K562 (cell line): ENCODE measurements at regions not wholly inside any gene's neighbourhood (a gene's known extent, or its start where the extent isn't known, plus 50 kb on each side); places are given as distances from the start of the nearest gene placed in this dataset.

Experiments
- ATAC-seq: fragments of 200-7000 bp; cut with Tn5 transposase; 3 replicates; pipeline ENCODE4 v1.9.1; 2020; ENCODE audit warnings: moderate library complexity
- BruUV-seq: library from RNA; stranded (reverse); fragments of 400-500 nt; replicated peaks from 2 replicates; lab custom pipeline; 2021; lab: Mats Ljungman, UMichigan
- CTCF ChIA-PET: fragments of 300-600 bp; formaldehyde crosslinking; extraction: SDS; loops from one replicate; lab custom pipeline; 2021; ENCODE audit warnings: low intra/inter-chr PET ratio; lab: Yijun Ruan, JAX
- POLR2A ChIA-PET: fragments of 300-600, 350-650 bp; sonication (Branson Sonifier 250); formaldehyde crosslinking; extraction: SDS; loops from one replicate; lab custom pipeline; 2021; ENCODE audit warnings: antibody characterized with exemption, inconsistent platforms; lab: Yijun Ruan, JAX
- DNase-seq, 4 experiments: peaks; one replicate each; pipeline versions ENCODE4 v3.0.0 to v3.0.0-alpha.2; 2011 to 2018; ENCODE audit warnings: low spot score in 3 of 4, mixed read lengths in 3 of 4; ENCODE audit errors: extremely low read depth in 1 of 4
- FAIRE-seq: peaks from 2 replicates; lab custom pipeline; 2011; peaks lifted over from hg19 to GRCh38; lab: Jason Lieb, UNC
- H2AFZ ChIP-seq: 2 replicates; pipeline ENCODE4 v1.6.0; 2011; ENCODE audit warnings: low read depth, low read length, control low read depth, inconsistent platforms
- H3K27ac ChIP-seq: fragments of 200-600 bp; 3 replicates; pipeline ENCODE4 v1.8.0; 2011; ENCODE audit warnings: low read depth, mild to moderate bottlenecking, control low read depth, inconsistent platforms, low read length, moderate library complexity, mixed read lengths; ENCODE audit errors: extremely low read depth
- H3K27me3 ChIP-seq, 2 experiments: fragments of 300-600 bp in 1 of 2; 2 replicates in 1 of 2; 3 replicates in 1 of 2; pipeline versions ENCODE4 v1.6.0 to v1.8.0; 2011; ENCODE audit warnings: inconsistent platforms in 2 of 2, low read length in 2 of 2, mild to moderate bottlenecking in 1 of 2, mixed read lengths in 1 of 2, moderate library complexity in 1 of 2; ENCODE audit not compliant: control insufficient read depth in 2 of 2, insufficient read depth in 2 of 2
- H3K36me3 ChIP-seq: fragments of 300-600 bp; 3 replicates; pipeline ENCODE4 v1.8.0; 2011; ENCODE audit warnings: mild to moderate bottlenecking, low read length, inconsistent platforms; ENCODE audit not compliant: control insufficient read depth, insufficient read depth
- H3K4me1 ChIP-seq, 2 experiments: fragments of 200-600 bp in 1 of 2; replicated peaks in 1 of 2; 2 replicates in 1 of 2; 3 replicates in 1 of 2; pipeline versions ENCODE4 v1.5.1 to v1.8.0; 2011; ENCODE audit warnings: inconsistent platforms in 2 of 2, low read length in 2 of 2, mild to moderate bottlenecking in 1 of 2, mixed read lengths in 1 of 2, moderate library complexity in 1 of 2; ENCODE audit not compliant: control insufficient read depth in 2 of 2, insufficient read depth in 2 of 2
- H3K4me2 ChIP-seq: 2 replicates; pipeline ENCODE4 v1.6.1; 2011; ENCODE audit warnings: low read length, control low read depth, inconsistent platforms, mixed read lengths; ENCODE audit not compliant: insufficient read depth
- H3K4me3 ChIP-seq: fragments of 200-600 bp; sonication (generic), shearing (Covaris generic); 2 replicates; pipeline ENCODE4 v1.5.1; 2016; ENCODE audit warnings: control low read depth, inconsistent platforms
- H3K79me2 ChIP-seq: fragments of 200-600 bp; 3 replicates; pipeline ENCODE4 v1.8.0; 2011; ENCODE audit warnings: low read length, inconsistent platforms; ENCODE audit not compliant: control insufficient read depth, insufficient read depth
- H3K9ac ChIP-seq, 2 experiments: 2 replicates each; pipeline versions ENCODE4 v1.6.0 to v1.6.1; 2011; ENCODE audit warnings: low read depth in 2 of 2, low read length in 2 of 2, control low read depth in 1 of 2, inconsistent platforms in 1 of 2, mild to moderate bottlenecking in 1 of 2, mixed read lengths in 1 of 2; ENCODE audit not compliant: insufficient read depth in 1 of 2
- H3K9me1 ChIP-seq: one replicate; pipeline ENCODE4 v1.6.0; 2011; ENCODE audit warnings: inconsistent platforms, mild to moderate bottlenecking, low read length, moderate library complexity; ENCODE audit not compliant: control insufficient read depth, insufficient read depth
- H3K9me3 ChIP-seq: replicated peaks from 2 replicates; pipeline ENCODE4 v1.5.1; 2011; ENCODE audit warnings: low read depth, low read length, inconsistent platforms; ENCODE audit not compliant: control insufficient read depth, insufficient read depth
- H4K20me1 ChIP-seq: replicated peaks from 2 replicates; pipeline ENCODE4 v1.6.1; 2011; ENCODE audit warnings: low read length, inconsistent platforms, mixed read lengths; ENCODE audit not compliant: control insufficient read depth, insufficient read depth
- ATF2 ChIP-seq: sonication (generic); formaldehyde crosslinking; IDR thresholded peaks from 2 replicates; pipeline ENCODE4 v1.8.1; 2022; ENCODE audit warnings: missing genetic modification reagents
- CBX3 ChIP-seq, 2 experiments: IDR thresholded peaks; 1 replicate in 1 of 2; 2 replicates in 1 of 2; pipeline ENCODE4 v1.6.1; 2012; ENCODE audit warnings: inconsistent platforms in 2 of 2, low read length in 2 of 2, borderline replicate concordance in 1 of 2, control low read depth in 1 of 2
- CBX8 ChIP-seq: fragments of 200-600 bp; sonication (generic); IDR thresholded peaks from 2 replicates; pipeline ENCODE4 v1.6.1; 2012; ENCODE audit warnings: borderline replicate concordance, mixed run types, low read depth, mild to moderate bottlenecking, moderate library complexity, mixed read lengths, low read length, control low read depth, inconsistent platforms; ENCODE audit not compliant: poor library complexity, severe bottlenecking; ENCODE audit errors: extremely low read depth
- DEAF1 ChIP-seq: fragments of 450-650 bp; formaldehyde crosslinking; IDR thresholded peaks from 2 replicates; pipeline ENCODE4 v1.4.0; 2020; ENCODE audit warnings: mild to moderate bottlenecking, moderate library complexity
- FOSL1 ChIP-seq: fragments of 200-800 bp; sonication (Bioruptor generic); conservative IDR thresholded peaks from 2 replicates; pipeline ENCODE4 v1.6.1; 2016; ENCODE audit warnings: missing genetic modification characterization, missing compliant biosample characterization
- GMEB1 ChIP-seq: fragments of 250-450 bp; sonication (Bioruptor Pico); IDR thresholded peaks from 2 replicates; pipeline ENCODE4 v1.4.0; 2020; ENCODE audit warnings: mild to moderate bottlenecking
- HNRNPUL1 ChIP-seq: fragments of 200-400 bp; formaldehyde crosslinking; IDR thresholded peaks from 2 replicates; pipeline ENCODE4 v1.6.1; 2017; ENCODE audit warnings: low read length
- HOMEZ ChIP-seq: fragments of 250-450 bp; sonication (Bioruptor Pico); IDR thresholded peaks from 2 replicates; pipeline ENCODE4 v1.4.0; 2020; ENCODE audit warnings: mild to moderate bottlenecking, moderate library complexity
- MAZ ChIP-seq, 2 experiments: fragments of 450-650 bp in 1 of 2; sonication (generic) in 1 of 2; formaldehyde crosslinking; IDR thresholded peaks in 1 of 2; conservative IDR thresholded peaks in 1 of 2; 2 replicates each; pipeline versions ENCODE4 v1.4.0 to v1.5.0; 2020; ENCODE audit warnings: mild to moderate bottlenecking in 1 of 2, missing genetic modification reagents in 1 of 2
- RHOXF2B ChIP-seq: fragments of 250-450 bp; sonication (Bioruptor Pico); conservative IDR thresholded peaks from 2 replicates; pipeline ENCODE4 v1.5.1; 2021
- SP2 ChIP-seq: IDR thresholded peaks from 2 replicates; pipeline ENCODE4 v1.6.1; 2011; ENCODE audit warnings: mild to moderate bottlenecking, low read depth, low read length, moderate library complexity; ENCODE audit not compliant: poor library complexity, severe bottlenecking; ENCODE audit errors: extremely low read depth
- SRSF1 ChIP-seq: fragments of 200-400 bp; formaldehyde crosslinking; IDR thresholded peaks from 2 replicates; pipeline ENCODE4 v1.6.1; 2017; ENCODE audit warnings: mild to moderate bottlenecking, low read depth, low read length, moderate library complexity
- ZBTB7A ChIP-seq: IDR thresholded peaks from 2 replicates; pipeline ENCODE4 v1.6.1; 2011; ENCODE audit warnings: low read depth, mild to moderate bottlenecking, low read length, moderate library complexity, borderline replicate concordance; ENCODE audit not compliant: control insufficient read depth
- ZFPM2 ChIP-seq: fragments of 250-450 bp; sonication (Bioruptor Pico); IDR thresholded peaks from 2 replicates; pipeline ENCODE4 v1.5.1; 2022; ENCODE audit warnings: mild to moderate bottlenecking
- ZKSCAN1 ChIP-seq: fragments of 150-350 bp; IDR thresholded peaks from 2 replicates; pipeline ENCODE4 v1.6.1; 2016; ENCODE audit warnings: low read depth, low read length
- ZNF140 ChIP-seq: fragments of 250-450 bp; sonication (Bioruptor Pico); IDR thresholded peaks from 2 replicates; pipeline ENCODE4 v1.8.0; 2021; ENCODE audit warnings: moderate library complexity, mild to moderate bottlenecking, inconsistent platforms
- WGBS: fragments of 100-300 bp; shearing (Covaris generic); methylation state at CpG from one replicate; pipeline ENCODE4 v1.1.6; 2016; ENCODE audit warnings: low coverage, mixed read lengths; ENCODE audit not compliant: insufficient coverage; ENCODE audit errors: missing lambda C conversion rate; 5-methylcytosine and 5-hydroxymethylcytosine counted together
- in situ Hi-C: fragments of 300-500 bp; cut with MboI; formaldehyde crosslinking; loops from 4 replicates; pipeline ENCODE4 v1.15.0; 2018; ENCODE audit warnings: inconsistent platforms, mixed read lengths
- intact Hi-C: fragments of 100-400 bp; cut with micrococcal nuclease; formaldehyde crosslinking; loops from 2 replicates; pipeline ENCODE4 v1.14.2; 2022

DNA sequence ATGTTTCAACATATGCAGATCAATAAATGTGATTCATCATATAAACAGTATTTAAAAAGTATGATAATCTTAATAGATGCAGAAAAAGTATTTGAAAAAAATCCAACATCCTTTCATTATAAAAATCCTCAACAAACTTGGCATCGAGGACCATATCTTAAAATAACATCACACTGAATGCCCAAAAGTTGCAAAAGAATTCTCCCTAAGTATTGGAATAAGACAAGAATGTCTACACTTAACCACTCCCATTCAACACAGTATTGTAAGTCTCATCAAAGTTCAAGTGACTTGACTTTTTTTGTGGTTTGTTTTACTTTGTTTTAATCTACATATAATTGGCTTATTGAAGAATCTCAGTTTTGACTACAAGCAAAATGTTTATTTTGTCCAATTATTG lies 779.0 kb upstream of the SLIT2 start:
- no peak overlapping the region for H3K4me3 ChIP-seq
- H3K9me1 ChIP-seq = no peaks in the 10 kb centered on the region
- no peaks in the 10 kb centered on the region for H4K20me1 ChIP-seq
- H3K36me3 ChIP-seq = no peaks in the 10 kb centered on the region
- ChIA-PET CTCF (no interaction called here), POLR2A (no interaction called here)
- H3K4me1 ChIP-seq = no peaks in the 10 kb centered on the region
- intact Hi-C loops (no loop called here), in situ Hi-C loops (no loop called here)
- no peak overlapping the region for H3K9ac ChIP-seq
- H3K27ac ChIP-seq = no peak overlapping the region
- H2AFZ ChIP-seq = no peak overlapping the region
- DNase-seq (no peak), ATAC-seq (no peak), FAIRE-seq (no peak)
- H3K27me3 ChIP-seq = no peaks in the 10 kb centered on the region
- WGBS = 0% methylated on average over 1 of the region's 1 CpG
- no peak overlapping the region for H3K4me2 ChIP-seq
- BruUV-seq = no TSS peak
- H3K9me3 ChIP-seq = no peaks in the 10 kb centered on the region
- H3K79me2 ChIP-seq = no peaks in the 10 kb centered on the region
- no peak for TF ChIP-seq ATF2 (CRISPR knock-in tag)
- no peak for TF ChIP-seq HNRNPUL1
- TF ChIP-seq RHOXF2B = no peak
- no peak for TF ChIP-seq SRSF1
- no peak for TF ChIP-seq CBX3 (IDR thresholded peaks at IDR 0.05; ENCODE audit: borderline replicate concordance in 1 of 2, low read length in 2 of 2)
- TF ChIP-seq CBX8 = no peak
- TF ChIP-seq GMEB1 (CRISPR knock-in tag) = no peak
- no peak for TF ChIP-seq ZFPM2 (CRISPR knock-in tag)
- TF ChIP-seq ZNF140 (CRISPR knock-in tag) = no peak
- no peak for TF ChIP-seq SP2
- TF ChIP-seq DEAF1 = no peak
- no peak for TF ChIP-seq ZKSCAN1
- TF ChIP-seq FOSL1 (tag) = no peak
- no peak for TF ChIP-seq MAZ (CRISPR knock-in tag; conservative IDR thresholded peaks at IDR 0.05 in 1 of 2, IDR thresholded peaks at IDR 0.05 in 1 of 2)
- no peak for TF ChIP-seq ZBTB7A
- no peak for TF ChIP-seq HOMEZ
